NCI-H1417 treated with DMSO at 0.1 percent for 48 hours (cell line): ENCODE measurements at regions not wholly inside any gene's neighbourhood (a gene's known extent, or its start where the extent isn't known, plus 50 kb on each side); places are given as distances from the start of the nearest gene placed in this dataset.
"Not testable (repeated sequence)": the region's sequence is repeated elsewhere in the genome, so short reads cannot be mapped to it uniquely, and the experiment has no call there.

Experiments
- DNase-seq: peaks from one replicate; lab custom pipeline; 2025; lab: John Stamatoyannopoulos, UW

- no peak for DNase-seq
Observed at GRCh38 chr13:58908019-58908679, 1255.6 kb downstream of the DIAPH3 start.

GRCh38 chr13:58919551-58919950 is 1244.2 kb downstream of the DIAPH3 start:
- no peak for DNase-seq

GRCh38 chr13:58921129-58921528 is 1242.6 kb downstream of the DIAPH3 start:
- no peak for DNase-seq

- no peak for DNase-seq
Observed at GRCh38 chr13:58926858-58927257, 1236.9 kb downstream of the DIAPH3 start.

- DNase-seq = no peak
Observed at GRCh38 chr13:58933475-58933874, 1230.3 kb downstream of the DIAPH3 start.

GRCh38 chr13:58935689-58936088 is 1228.0 kb downstream of the DIAPH3 start:
- no peak for DNase-seq

GRCh38 chr13:58946274-58946673 is 1217.5 kb downstream of the DIAPH3 start:
- DNase-seq = no peak

GRCh38 chr13:58949646-58950045 is 1214.1 kb downstream of the DIAPH3 start:
- DNase-seq = no peak

GRCh38 chr13:58950911-58951310 is 1212.8 kb downstream of the DIAPH3 start:
- DNase-seq = no peak

- DNase-seq = no peak
Observed at GRCh38 chr13:58953638-58954037, 1210.1 kb downstream of the DIAPH3 start.

- no peak for DNase-seq
Observed at GRCh38 chr13:58955546-58956385, 1208.0 kb downstream of the DIAPH3 start.

GRCh38 chr13:58958097-58958496 is 1205.6 kb downstream of the DIAPH3 start:
- not testable (repeated sequence) for DNase-seq

GRCh38 chr13:58960888-58961287 is 1202.8 kb downstream of the DIAPH3 start:
- DNase-seq = no peak

- DNase-seq = no peak
Observed at GRCh38 chr13:58963321-58963720, 1200.4 kb downstream of the DIAPH3 start.

- DNase-seq = no peak
Observed at GRCh38 chr13:58964048-58964447, 1199.7 kb downstream of the DIAPH3 start.

GRCh38 chr13:58977085-58977484 is 1186.6 kb downstream of the DIAPH3 start:
- DNase-seq = no peak

GRCh38 chr13:58978331-58978730 is 1185.4 kb downstream of the DIAPH3 start:
- no peak for DNase-seq

GRCh38 chr13:58979851-58980250 is 1183.9 kb downstream of the DIAPH3 start:
- DNase-seq = no peak

GRCh38 chr13:58985845-58986244 is 1177.9 kb downstream of the DIAPH3 start:
- no peak for DNase-seq

GRCh38 chr13:58989556-58989955 is 1174.2 kb downstream of the DIAPH3 start:
- DNase-seq = no peak

GRCh38 chr13:58991826-58992477 is 1171.8 kb downstream of the DIAPH3 start:
- no peak for DNase-seq

- no peak for DNase-seq
Observed at GRCh38 chr13:58992478-58993042, 1171.2 kb downstream of the DIAPH3 start.

GRCh38 chr13:58994077-58994476 is 1169.7 kb downstream of the DIAPH3 start:
- DNase-seq = no peak
